Panc1 (cell line): ENCODE measurements at regions not wholly inside any gene's neighbourhood (a gene's known extent, or its start where the extent isn't known, plus 50 kb on each side); places are given as distances from the start of the nearest gene placed in this dataset.

Source experiments
- ATAC-seq: fragments of 200-7000 bp; cut with Tn5 transposase; 2 replicates; pipeline ENCODE4 v1.9.1; 2020; ENCODE audit warnings: mild to moderate bottlenecking, moderate library complexity
- BruUV-seq: library from RNA; stranded (reverse); fragments of 400-500 nt; replicated peaks from 2 replicates; lab custom pipeline; 2021; lab: Mats Ljungman, UMichigan
- CTCF ChIA-PET: fragments of 300-600 bp; sonication (Branson Sonifier 250); formaldehyde crosslinking; loops from one replicate; lab custom pipeline; 2022; ENCODE audit warnings: antibody characterized with exemption; lab: Charles Lee
- POLR2A ChIA-PET: fragments of 300-600 bp; sonication (Branson Sonifier 250); formaldehyde crosslinking; loops from one replicate; lab custom pipeline; 2022; ENCODE audit warnings: antibody characterized with exemption; lab: Charles Lee
- DNase-seq: peaks from one replicate; pipeline ENCODE4 v3.0.0-alpha.2; 2010; ENCODE audit warnings: low read depth, low spot score
- H3K27ac ChIP-seq: 2 replicates; pipeline ENCODE4 v1.5.1; 2011; ENCODE audit warnings: mild to moderate bottlenecking, low read length, inconsistent platforms
- H3K27me3 ChIP-seq: fragments of 200-500 bp; sonication (Bioruptor generic); 2 replicates; pipeline ENCODE4 v1.6.0; 2014; ENCODE audit warnings: low read length, inconsistent platforms; ENCODE audit not compliant: control insufficient read depth, insufficient read depth
- H3K36me3 ChIP-seq: fragments of 200-500 bp; sonication (Bioruptor generic); 2 replicates; pipeline ENCODE4 v1.5.1; 2014; ENCODE audit warnings: inconsistent platforms, mild to moderate bottlenecking, low read length, moderate library complexity; ENCODE audit not compliant: control insufficient read depth, insufficient read depth
- H3K4me1 ChIP-seq: 2 replicates; pipeline ENCODE4 v1.5.1; 2011; ENCODE audit warnings: inconsistent platforms, mild to moderate bottlenecking, low read length, moderate library complexity; ENCODE audit not compliant: control insufficient read depth, insufficient read depth
- H3K4me3 ChIP-seq, 2 experiments: 2 replicates each; pipeline ENCODE4 v1.5.1; 2011 to 2012; ENCODE audit warnings: low read depth in 2 of 2, low read length in 2 of 2, mild to moderate bottlenecking in 2 of 2, inconsistent platforms in 1 of 2, moderate library complexity in 1 of 2
- H3K9me3 ChIP-seq: fragments of 200-500 bp; sonication (Bioruptor generic); 2 replicates; pipeline ENCODE4 v1.5.1; 2014; ENCODE audit warnings: low read depth, mild to moderate bottlenecking, inconsistent platforms, low read length, moderate library complexity; ENCODE audit not compliant: control insufficient read depth, insufficient read depth
- POLR2AphosphoS5 ChIP-seq: IDR thresholded peaks from 2 replicates; pipeline ENCODE4 v1.6.1; 2012; ENCODE audit warnings: mild to moderate bottlenecking, low read depth, low read length, moderate library complexity
- SIN3A ChIP-seq: IDR thresholded peaks from 2 replicates; pipeline ENCODE4 v1.6.1; 2012; ENCODE audit warnings: low read depth, mild to moderate bottlenecking, low read length, moderate library complexity, borderline replicate concordance; ENCODE audit not compliant: insufficient read depth
- TCF7L2 ChIP-seq: IDR thresholded peaks from 2 replicates; pipeline ENCODE4 v1.6.1; 2011; ENCODE audit warnings: mild to moderate bottlenecking, low read depth, low read length, inconsistent platforms
- in situ Hi-C: cut with HindIII; loops from 2 replicates; pipeline ENCODE4 v1.10.0; 2016; ENCODE audit warnings: low sequenced_read_pairs, low pct_unique_long_range_greater_than_20kb
- intact Hi-C: fragments of 100-400 bp; cut with micrococcal nuclease; formaldehyde crosslinking; loops from one replicate; pipeline ENCODE4 v1.10.0; 2022; ENCODE audit not compliant: unreplicated experiment
- TF ChIP-seq, protein P1 (sequence below), 2 experiments: IDR thresholded peaks; 2 replicates each; pipeline ENCODE4 v1.6.1; 2011 to 2012; ENCODE audit warnings: low read depth in 2 of 2, control low read depth in 1 of 2, low read length in 1 of 2, mild to moderate bottlenecking in 1 of 2, moderate library complexity in 1 of 2; ENCODE audit not compliant: insufficient read depth in 1 of 2
- TF ChIP-seq, protein P2 (sequence below): fragments of 450-650 bp; IDR thresholded peaks from 2 replicates; pipeline ENCODE4 v1.5.1; 2017; ENCODE audit warnings: mild to moderate bottlenecking

GRCh38 chr12:42008996-42009395 is 135.7 kb downstream of the GXYLT1 start:
- ChIA-PET CTCF (no interaction called here), POLR2A (no interaction called here)

GRCh38 chr12:42003031-42003430 is 141.6 kb downstream of the GXYLT1 start:
- no peaks in the 10 kb centered on the region for H3K9me3 ChIP-seq
- DNase-seq = no peak
- BruUV-seq = no TSS peak
- no peak for TF ChIP-seq POLR2AphosphoS5
- TF ChIP-seq, protein P1, sequence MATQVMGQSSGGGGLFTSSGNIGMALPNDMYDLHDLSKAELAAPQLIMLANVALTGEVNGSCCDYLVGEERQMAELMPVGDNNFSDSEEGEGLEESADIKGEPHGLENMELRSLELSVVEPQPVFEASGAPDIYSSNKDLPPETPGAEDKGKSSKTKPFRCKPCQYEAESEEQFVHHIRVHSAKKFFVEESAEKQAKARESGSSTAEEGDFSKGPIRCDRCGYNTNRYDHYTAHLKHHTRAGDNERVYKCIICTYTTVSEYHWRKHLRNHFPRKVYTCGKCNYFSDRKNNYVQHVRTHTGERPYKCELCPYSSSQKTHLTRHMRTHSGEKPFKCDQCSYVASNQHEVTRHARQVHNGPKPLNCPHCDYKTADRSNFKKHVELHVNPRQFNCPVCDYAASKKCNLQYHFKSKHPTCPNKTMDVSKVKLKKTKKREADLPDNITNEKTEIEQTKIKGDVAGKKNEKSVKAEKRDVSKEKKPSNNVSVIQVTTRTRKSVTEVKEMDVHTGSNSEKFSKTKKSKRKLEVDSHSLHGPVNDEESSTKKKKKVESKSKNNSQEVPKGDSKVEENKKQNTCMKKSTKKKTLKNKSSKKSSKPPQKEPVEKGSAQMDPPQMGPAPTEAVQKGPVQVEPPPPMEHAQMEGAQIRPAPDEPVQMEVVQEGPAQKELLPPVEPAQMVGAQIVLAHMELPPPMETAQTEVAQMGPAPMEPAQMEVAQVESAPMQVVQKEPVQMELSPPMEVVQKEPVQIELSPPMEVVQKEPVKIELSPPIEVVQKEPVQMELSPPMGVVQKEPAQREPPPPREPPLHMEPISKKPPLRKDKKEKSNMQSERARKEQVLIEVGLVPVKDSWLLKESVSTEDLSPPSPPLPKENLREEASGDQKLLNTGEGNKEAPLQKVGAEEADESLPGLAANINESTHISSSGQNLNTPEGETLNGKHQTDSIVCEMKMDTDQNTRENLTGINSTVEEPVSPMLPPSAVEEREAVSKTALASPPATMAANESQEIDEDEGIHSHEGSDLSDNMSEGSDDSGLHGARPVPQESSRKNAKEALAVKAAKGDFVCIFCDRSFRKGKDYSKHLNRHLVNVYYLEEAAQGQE (IDR thresholded peaks at IDR 0.05; ENCODE audit: insufficient read depth in 1 of 2, low read depth in 2 of 2, low read length in 1 of 2) = no peak
- TF ChIP-seq, protein P2, sequence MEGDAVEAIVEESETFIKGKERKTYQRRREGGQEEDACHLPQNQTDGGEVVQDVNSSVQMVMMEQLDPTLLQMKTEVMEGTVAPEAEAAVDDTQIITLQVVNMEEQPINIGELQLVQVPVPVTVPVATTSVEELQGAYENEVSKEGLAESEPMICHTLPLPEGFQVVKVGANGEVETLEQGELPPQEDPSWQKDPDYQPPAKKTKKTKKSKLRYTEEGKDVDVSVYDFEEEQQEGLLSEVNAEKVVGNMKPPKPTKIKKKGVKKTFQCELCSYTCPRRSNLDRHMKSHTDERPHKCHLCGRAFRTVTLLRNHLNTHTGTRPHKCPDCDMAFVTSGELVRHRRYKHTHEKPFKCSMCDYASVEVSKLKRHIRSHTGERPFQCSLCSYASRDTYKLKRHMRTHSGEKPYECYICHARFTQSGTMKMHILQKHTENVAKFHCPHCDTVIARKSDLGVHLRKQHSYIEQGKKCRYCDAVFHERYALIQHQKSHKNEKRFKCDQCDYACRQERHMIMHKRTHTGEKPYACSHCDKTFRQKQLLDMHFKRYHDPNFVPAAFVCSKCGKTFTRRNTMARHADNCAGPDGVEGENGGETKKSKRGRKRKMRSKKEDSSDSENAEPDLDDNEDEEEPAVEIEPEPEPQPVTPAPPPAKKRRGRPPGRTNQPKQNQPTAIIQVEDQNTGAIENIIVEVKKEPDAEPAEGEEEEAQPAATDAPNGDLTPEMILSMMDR = no peak
- TF ChIP-seq TCF7L2 = no peak
- TF ChIP-seq SIN3A = no peak
- intact Hi-C loops = no loop called here
- ChIA-PET POLR2A (no interaction called here), CTCF (no interaction called here)
- H3K4me1 ChIP-seq = no peaks in the 10 kb centered on the region
- peaks cover 2% of the 10 kb centered on the region; the same call in 1 of the 2 replicates for H3K27me3 ChIP-seq
- H3K36me3 ChIP-seq = no peaks in the 10 kb centered on the region
- in situ Hi-C loops = no loop called here
- no peak overlapping the region for H3K4me3 ChIP-seq
- no peak overlapping the region for H3K27ac ChIP-seq
- ATAC-seq = no peak

More at GRCh38 chr12:42008996-42009395, 135.7 kb downstream of the GXYLT1 start:
- Histone ChIP-seq H3K27me3 (peaks cover 2% of the 10 kb centered on the region; the same call in 1 of the 2 replicates), H3K27ac (no peak overlapping the region), H3K36me3 (no peaks in the 10 kb centered on the region), H3K4me1 (no peaks in the 10 kb centered on the region), H3K4me3 (no peak overlapping the region), H3K9me3 (no peaks in the 10 kb centered on the region)
- in situ Hi-C loops (no loop called here), intact Hi-C loops (no loop called here)
- BruUV-seq = no TSS peak
- no peak for DNase-seq
- TF ChIP-seq, protein P1 (IDR thresholded peaks at IDR 0.05; ENCODE audit: insufficient read depth in 1 of 2, low read depth in 2 of 2, low read length in 1 of 2) = no peak
- TF ChIP-seq SIN3A (no peak), TCF7L2 (no peak), POLR2AphosphoS5 (no peak)
- TF ChIP-seq, protein P2 = no peak
- no peak for ATAC-seq
